ENCODE measurements at regions not wholly inside any gene's neighbourhood (a gene's known extent, or its start where the extent isn't known, plus 50 kb on each side); places are given as distances from the start of the nearest gene placed in this dataset.
A peak's percentile ranks its signal among the peaks of the same experiment; 100 is the strongest.

DNA sequence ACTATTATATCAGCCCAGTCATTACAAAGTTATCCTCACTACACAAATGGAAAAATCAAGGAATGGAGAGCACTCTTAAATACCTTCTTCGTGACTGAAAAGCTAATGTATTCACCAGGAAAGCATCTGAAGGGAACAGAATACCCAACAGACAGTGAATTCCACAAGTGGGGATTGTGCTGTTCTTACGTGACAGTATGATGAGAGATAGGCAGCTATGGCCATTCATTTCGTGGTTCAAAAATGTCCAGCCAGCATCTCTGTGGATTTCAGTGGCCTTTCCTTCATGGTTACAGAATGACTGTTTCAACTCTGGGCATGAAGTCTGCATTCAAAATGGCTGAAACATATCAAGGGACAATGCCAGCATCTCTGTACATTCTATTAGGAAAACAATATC, 323.8 kb downstream of the PRELID2 start:
- Mint-ChIP-seq H3K4me3 (no peak overlapping the region), H3K27ac (no peak overlapping the region), H3K4me1 (ENCODE audit: low read depth) (no peaks in the 10 kb centered on the region), H3K36me3 (ENCODE audit: low read depth) (no peaks in the 10 kb centered on the region), H3K9me3 (peaks cover 14% of the 10 kb centered on the region), H3K27me3 (ENCODE audit: low read depth) (no peaks in the 10 kb centered on the region)
- CTCF ChIA-PET: interaction anchor here (0.5 kb wide), 1 partner anchor 258 kb away, joined by 4 read pairs; no protein-coding TSS in a partner anchor
- intact Hi-C loops (cut with micrococcal nuclease): no loop called here
- DNase-seq: no peak

DNA sequence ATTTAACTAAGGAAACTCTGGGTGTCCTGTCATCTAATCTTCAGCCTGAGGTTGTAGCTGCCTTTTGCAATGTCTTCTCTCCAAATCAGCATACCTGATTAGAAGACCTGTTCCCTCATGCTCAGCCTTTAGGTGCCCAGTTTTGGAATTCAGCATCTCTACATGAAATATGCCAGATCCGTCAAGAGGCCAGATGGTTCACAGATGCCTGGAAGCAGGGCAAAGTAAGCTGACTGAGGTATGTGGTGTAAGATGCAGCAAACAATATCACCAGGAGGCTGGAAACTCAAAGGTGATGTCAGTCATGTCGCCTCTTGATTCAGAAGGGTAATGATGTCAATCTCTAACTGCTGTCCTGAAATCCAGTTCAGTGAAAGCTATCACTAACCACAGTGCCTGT, 324.4 kb downstream of the PRELID2 start:
- DNase-seq: no peak
- Mint-ChIP-seq H3K9me3 (peaks cover 9% of the 10 kb centered on the region), H3K4me3 (no peak overlapping the region), H3K4me1 (ENCODE audit: low read depth) (no peaks in the 10 kb centered on the region), H3K36me3 (ENCODE audit: low read depth) (no peaks in the 10 kb centered on the region), H3K27me3 (ENCODE audit: low read depth) (no peaks in the 10 kb centered on the region), H3K27ac (no peak overlapping the region)
- CTCF ChIA-PET: interaction anchor here (0.5 kb wide), 1 partner anchor 258 kb away, joined by 4 read pairs; no protein-coding TSS in a partner anchor
- intact Hi-C loops (cut with micrococcal nuclease): no loop called here

DNA sequence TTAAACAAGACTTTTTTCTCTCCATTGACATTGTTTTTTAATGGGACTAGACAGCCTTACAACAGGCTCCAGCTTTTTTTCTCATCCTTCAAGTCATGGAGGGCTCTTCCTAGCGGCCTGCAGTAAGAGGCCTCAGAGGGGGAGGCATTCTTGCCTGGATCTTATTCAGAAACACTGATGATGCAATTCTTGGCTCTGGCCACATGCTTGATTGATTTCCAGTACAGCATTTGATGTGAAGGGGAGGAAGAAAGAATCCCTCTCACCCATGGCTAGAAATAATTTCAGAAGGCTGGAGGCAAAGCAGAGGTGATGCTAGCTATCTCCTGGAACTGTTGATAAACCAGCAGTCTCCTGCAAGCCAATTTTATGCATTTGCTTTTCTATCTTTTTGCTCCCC, 324.8 kb downstream of the PRELID2 start:
- peaks cover 7% of the 10 kb centered on the region for H3K9me3 Mint-ChIP-seq
- intact Hi-C loops (cut with micrococcal nuclease): no loop called here
- CTCF ChIA-PET: interaction anchor here (0.6 kb wide), 1 partner anchor 1406 kb away, joined by 3 read pairs; no protein-coding TSS in a partner anchor
- H3K36me3 Mint-ChIP-seq (ENCODE audit: low read depth): no peaks in the 10 kb centered on the region
- H3K27me3 Mint-ChIP-seq (ENCODE audit: low read depth): no peaks in the 10 kb centered on the region
- no peaks in the 10 kb centered on the region for H3K4me1 Mint-ChIP-seq (ENCODE audit: low read depth)
- no peak overlapping the region for H3K4me3 Mint-ChIP-seq
- no peak overlapping the region for H3K27ac Mint-ChIP-seq
- DNase-seq: no peak

DNA sequence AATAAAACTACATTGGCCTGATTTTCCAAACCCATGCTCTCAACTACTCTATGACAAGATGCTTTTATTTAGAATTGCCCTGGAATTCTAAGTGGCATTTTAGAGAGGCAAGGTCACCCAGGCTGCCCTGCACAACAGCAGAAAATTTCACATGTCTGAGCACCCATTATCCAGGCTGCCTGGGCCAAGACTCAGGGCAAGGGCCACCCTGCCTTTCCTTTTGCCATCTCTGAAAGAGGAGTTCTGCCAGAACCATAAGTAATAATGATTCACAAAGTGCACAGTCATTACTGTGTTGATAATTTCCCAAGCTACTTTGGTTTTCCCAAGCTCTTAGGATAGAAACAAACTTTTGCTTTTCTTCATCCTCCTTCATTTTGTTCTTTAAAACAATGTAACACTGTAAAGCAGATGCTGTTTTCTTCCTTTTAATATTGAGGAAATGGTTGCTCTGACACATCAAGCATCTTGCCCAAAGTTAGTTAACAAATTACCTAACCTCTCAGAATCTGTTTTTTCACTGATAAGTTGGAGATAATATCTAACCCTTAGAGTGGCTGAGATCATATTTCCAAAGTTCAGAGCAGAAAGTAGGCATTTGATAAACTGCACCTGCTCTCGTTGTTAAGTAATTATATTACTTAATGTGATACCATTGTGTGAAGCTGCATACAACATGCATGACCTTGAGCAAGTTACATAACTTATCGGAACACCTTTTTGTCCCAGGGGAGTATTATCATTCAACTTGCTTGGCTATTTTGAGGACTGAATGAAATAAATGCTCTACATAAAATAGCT, 325.6 kb downstream of the PRELID2 start:
- intact Hi-C loops (cut with micrococcal nuclease): no loop called here
- Mint-ChIP-seq H3K9me3 (peaks cover 4% of the 10 kb centered on the region), H3K4me1 (ENCODE audit: low read depth) (no peaks in the 10 kb centered on the region), H3K4me3 (no peak overlapping the region), H3K27ac (no peak overlapping the region), H3K36me3 (ENCODE audit: low read depth) (no peaks in the 10 kb centered on the region), H3K27me3 (ENCODE audit: low read depth) (no peaks in the 10 kb centered on the region)
- CTCF ChIA-PET: interaction anchor here (0.6 kb wide), 2 partner anchors 147 to 1406 kb away, joined by 3 read pairs; no protein-coding TSS in a partner anchor
- no peak for DNase-seq

DNA sequence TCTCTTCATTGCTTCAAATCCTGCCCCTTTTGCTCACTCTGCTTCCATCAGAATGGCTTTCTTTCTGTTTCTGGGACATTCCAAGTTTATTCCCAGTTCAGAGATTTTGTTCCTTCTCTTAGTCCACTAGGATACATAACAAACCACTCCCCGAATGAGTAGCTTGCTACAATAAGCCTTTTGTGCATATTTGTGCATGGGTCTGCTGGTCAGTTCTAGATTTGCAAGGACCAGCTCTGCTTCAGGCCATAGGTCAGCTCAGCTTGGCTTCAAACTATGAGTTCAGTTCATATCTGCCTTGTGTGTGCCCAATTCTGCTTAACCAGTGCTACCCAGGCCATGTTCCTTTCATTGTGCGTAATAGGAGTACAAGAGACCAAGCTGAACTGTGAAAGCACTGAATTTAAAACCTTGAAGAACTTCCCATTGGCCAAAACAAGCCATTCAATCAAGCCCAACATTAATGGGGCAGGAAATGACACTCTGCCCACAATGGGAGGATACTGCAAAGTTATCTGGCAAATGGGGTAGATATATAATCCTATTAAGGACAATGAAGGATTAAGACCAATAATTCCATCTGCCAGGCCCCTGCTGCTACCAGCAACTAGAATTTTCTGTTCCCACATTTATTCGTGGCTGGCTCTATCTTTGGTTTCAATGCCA, 328.8 kb downstream of the PRELID2 start:
- Mint-ChIP-seq H3K27ac (no peak overlapping the region), H3K4me3 (no peak overlapping the region), H3K27me3 (ENCODE audit: low read depth) (no peaks in the 10 kb centered on the region), H3K9me3 (peaks cover 6% of the 10 kb centered on the region), H3K4me1 (ENCODE audit: low read depth) (no peaks in the 10 kb centered on the region), H3K36me3 (ENCODE audit: low read depth) (no peaks in the 10 kb centered on the region)
- CTCF ChIA-PET: no interaction called here
- intact Hi-C loops (cut with micrococcal nuclease): no loop called here
- no peak for DNase-seq

DNA sequence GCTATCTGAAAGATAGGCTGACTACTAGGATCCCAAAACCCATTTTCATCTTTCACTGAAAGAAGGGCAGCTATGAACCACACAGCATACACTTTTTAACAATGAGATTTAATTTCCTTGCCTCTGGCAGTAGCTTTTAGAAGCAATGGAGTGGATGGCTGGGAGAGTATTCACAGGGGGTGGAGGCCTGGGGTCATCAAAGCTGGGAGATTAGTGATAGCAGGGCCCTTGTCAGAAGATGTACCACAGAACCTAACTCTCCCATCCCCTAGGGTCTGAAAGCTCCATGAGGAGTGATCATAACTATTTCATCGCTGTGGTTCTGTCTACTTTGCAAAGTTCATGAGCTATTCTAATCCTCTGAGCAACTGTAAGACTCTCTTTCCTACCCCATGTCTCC, 332.2 kb downstream of the PRELID2 start:
- intact Hi-C loops (cut with micrococcal nuclease): no loop called here
- Mint-ChIP-seq H3K27ac (no peak overlapping the region), H3K4me3 (no peak overlapping the region), H3K9me3 (peaks cover 4% of the 10 kb centered on the region), H3K4me1 (ENCODE audit: low read depth) (no peaks in the 10 kb centered on the region), H3K36me3 (ENCODE audit: low read depth) (no peaks in the 10 kb centered on the region), H3K27me3 (ENCODE audit: low read depth) (no peaks in the 10 kb centered on the region)
- CTCF ChIA-PET: interaction anchor here (0.6 to 0.9 kb wide), 2 partner anchors 21 to 68 kb away, joined by 4 read pairs; no protein-coding TSS in a partner anchor
- DNase-seq: no peak

DNA sequence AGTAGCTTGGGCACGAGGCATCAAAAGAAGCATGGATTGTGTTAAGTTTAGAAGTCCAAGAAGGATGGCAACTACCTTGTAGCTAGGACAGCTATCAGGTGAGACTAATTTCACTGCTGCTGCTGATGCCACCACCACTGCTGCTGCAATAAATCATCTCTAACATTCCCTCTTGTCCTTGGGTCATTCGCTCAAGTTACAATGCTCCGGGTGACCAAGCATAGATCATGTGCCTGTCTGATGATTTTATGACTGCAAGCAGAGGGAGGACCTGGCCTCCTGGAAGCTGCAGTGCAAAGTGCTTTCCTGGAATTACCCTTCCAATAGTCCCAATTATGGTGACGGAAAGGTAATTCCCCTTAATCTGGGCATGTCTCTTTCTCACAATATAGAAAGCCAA, 334.4 kb downstream of the PRELID2 start:
- Mint-ChIP-seq H3K9me3 (peaks cover 4% of the 10 kb centered on the region), H3K27ac (no peak overlapping the region), H3K4me1 (ENCODE audit: low read depth) (no peaks in the 10 kb centered on the region), H3K27me3 (ENCODE audit: low read depth) (no peaks in the 10 kb centered on the region), H3K36me3 (ENCODE audit: low read depth) (no peaks in the 10 kb centered on the region), H3K4me3 (no peak overlapping the region)
- CTCF ChIA-PET: no interaction called here
- intact Hi-C loops (cut with micrococcal nuclease): no loop called here
- no peak for DNase-seq

DNA sequence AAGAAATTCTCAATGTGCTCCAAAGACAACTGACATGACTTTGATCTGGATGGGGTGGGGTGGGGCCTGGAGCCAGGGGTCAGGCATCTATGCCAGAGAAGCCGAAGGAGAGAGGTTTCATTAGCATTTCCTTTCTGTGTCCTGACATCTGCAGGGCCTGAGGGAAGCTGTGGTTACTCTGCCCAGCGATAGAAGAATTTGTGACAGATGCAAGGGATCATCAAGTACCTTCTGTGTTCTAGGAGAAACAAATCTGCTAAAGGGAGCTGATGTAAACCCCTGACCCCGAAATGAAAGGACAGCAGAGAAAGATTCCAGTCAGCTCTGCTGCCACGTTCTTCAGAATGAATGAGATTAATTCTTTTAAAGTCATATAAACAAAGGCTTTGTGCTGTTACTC, 335.7 kb downstream of the PRELID2 start:
- no peak overlapping the region for H3K4me3 Mint-ChIP-seq
- no peaks in the 10 kb centered on the region for H3K4me1 Mint-ChIP-seq (ENCODE audit: low read depth)
- H3K27ac Mint-ChIP-seq: no peak overlapping the region
- intact Hi-C loops (cut with micrococcal nuclease): no loop called here
- no peaks in the 10 kb centered on the region for H3K36me3 Mint-ChIP-seq (ENCODE audit: low read depth)
- peaks cover 4% of the 10 kb centered on the region for H3K9me3 Mint-ChIP-seq
- CTCF ChIA-PET: interaction anchor here (0.6 kb wide), 1 partner anchor 37 kb away, joined by 5 read pairs; no protein-coding TSS in a partner anchor
- H3K27me3 Mint-ChIP-seq (ENCODE audit: low read depth): no peaks in the 10 kb centered on the region
- DNase-seq: no peak

DNA sequence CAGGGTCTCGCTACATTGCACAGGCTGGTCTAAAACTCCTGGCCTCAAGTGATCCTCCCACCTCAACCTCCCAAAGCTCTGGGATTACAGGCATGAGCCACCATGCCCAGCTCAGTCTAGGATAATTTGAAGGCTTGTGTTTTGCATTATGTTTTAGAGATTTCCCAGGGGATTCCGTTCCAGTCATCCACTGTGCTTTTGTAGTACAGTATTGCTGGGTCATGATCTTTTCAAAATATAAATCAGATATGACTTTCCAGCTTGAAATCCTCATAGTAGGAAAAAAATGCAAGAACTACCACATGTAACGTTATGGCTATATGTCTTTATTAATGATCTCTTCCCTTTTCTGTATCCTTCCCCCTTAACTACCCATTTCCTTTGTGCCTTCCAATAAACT, 338.1 kb downstream of the PRELID2 start:
- no peaks in the 10 kb centered on the region for H3K27me3 Mint-ChIP-seq (ENCODE audit: low read depth)
- DNase-seq: no peak
- H3K4me1 Mint-ChIP-seq (ENCODE audit: low read depth): no peaks in the 10 kb centered on the region
- CTCF ChIA-PET: no interaction called here
- no peak overlapping the region for H3K4me3 Mint-ChIP-seq
- intact Hi-C loops (cut with micrococcal nuclease): no loop called here
- no peaks in the 10 kb centered on the region for H3K36me3 Mint-ChIP-seq (ENCODE audit: low read depth)
- H3K9me3 Mint-ChIP-seq: peaks cover 1% of the 10 kb centered on the region
- no peak overlapping the region for H3K27ac Mint-ChIP-seq

DNA sequence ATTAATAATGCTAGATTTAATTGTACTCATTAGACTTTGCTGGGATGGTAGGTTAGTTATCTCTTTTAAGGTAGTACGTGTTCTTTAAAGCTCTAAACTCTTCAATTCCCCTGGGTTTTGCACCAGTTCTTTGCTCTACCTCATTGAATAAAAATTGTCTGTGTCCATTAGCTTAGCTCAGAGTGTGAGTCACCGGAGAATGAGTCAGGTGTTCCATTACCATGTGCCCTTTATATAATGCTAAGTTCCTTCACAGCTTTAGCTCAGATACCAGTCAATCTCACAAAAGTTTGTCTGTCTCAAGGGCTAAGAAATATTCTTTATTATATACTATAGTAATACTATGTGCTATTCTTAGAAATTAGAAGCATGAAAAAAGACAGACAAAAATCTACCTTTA, 339.4 kb downstream of the PRELID2 start:
- CTCF ChIA-PET: no interaction called here
- no peak overlapping the region for H3K27ac Mint-ChIP-seq
- no peaks in the 10 kb centered on the region for H3K9me3 Mint-ChIP-seq
- H3K4me1 Mint-ChIP-seq (ENCODE audit: low read depth): no peaks in the 10 kb centered on the region
- peak; percentile 5 for DNase-seq
- intact Hi-C loops (cut with micrococcal nuclease): no loop called here
- H3K4me3 Mint-ChIP-seq: no peak overlapping the region
- H3K36me3 Mint-ChIP-seq (ENCODE audit: low read depth): no peaks in the 10 kb centered on the region
- no peaks in the 10 kb centered on the region for H3K27me3 Mint-ChIP-seq (ENCODE audit: low read depth)

DNA sequence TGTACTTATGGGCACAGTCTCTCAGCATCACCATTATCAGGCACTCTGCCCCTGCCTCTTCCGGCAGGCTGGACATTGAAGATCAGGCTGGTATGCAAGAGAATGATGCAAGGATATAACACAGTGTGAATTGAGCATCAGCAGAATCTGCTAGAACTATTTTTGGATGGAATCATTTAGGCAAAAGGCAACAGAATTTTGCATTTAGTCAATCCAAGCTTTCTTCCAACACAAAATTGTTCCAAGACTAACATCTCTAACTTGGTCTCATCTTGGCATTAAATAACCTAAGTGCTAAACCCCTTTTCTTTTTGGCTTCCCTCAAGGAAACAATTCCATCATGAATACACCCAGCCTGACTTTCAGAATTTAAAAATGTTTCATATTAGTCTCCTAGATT, 339.9 kb downstream of the PRELID2 start:
- CTCF ChIA-PET: no interaction called here

DNA sequence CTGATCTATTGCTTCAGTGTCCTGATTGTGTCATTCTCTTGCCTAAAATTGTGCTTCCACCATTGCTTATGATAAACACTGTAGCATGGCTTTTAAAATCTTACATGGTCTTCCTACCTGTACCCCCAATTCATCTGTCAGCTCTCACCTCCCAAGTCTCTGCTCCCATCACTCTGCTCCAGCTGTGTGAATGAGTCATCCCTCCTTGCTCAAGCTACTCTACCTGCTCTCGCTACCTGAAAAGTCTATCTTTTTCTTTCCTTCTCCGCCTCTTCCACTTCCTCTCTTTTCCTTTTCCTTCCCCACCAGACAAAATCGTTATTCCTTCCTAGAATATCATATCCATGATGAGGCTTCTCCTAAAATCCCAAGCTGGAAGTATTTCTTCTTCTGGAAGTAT, 341.7 kb downstream of the PRELID2 start:
- intact Hi-C loops (cut with micrococcal nuclease): no loop called here
- no peaks in the 10 kb centered on the region for H3K9me3 Mint-ChIP-seq
- no peak overlapping the region for H3K27ac Mint-ChIP-seq
- no peak overlapping the region for H3K4me3 Mint-ChIP-seq
- H3K36me3 Mint-ChIP-seq (ENCODE audit: low read depth): no peaks in the 10 kb centered on the region
- CTCF ChIA-PET: no interaction called here
- no peak for DNase-seq
- H3K27me3 Mint-ChIP-seq (ENCODE audit: low read depth): no peaks in the 10 kb centered on the region
- H3K4me1 Mint-ChIP-seq (ENCODE audit: low read depth): no peaks in the 10 kb centered on the region

More for the DNA sequence above, 339.9 kb downstream of the PRELID2 start:
- intact Hi-C loops (cut with micrococcal nuclease): no loop called here
- DNase-seq: no peak
- Mint-ChIP-seq H3K9me3 (no peaks in the 10 kb centered on the region), H3K27ac (no peak overlapping the region), H3K4me3 (no peak overlapping the region), H3K27me3 (ENCODE audit: low read depth) (no peaks in the 10 kb centered on the region), H3K36me3 (ENCODE audit: low read depth) (no peaks in the 10 kb centered on the region), H3K4me1 (ENCODE audit: low read depth) (no peaks in the 10 kb centered on the region)

DNA sequence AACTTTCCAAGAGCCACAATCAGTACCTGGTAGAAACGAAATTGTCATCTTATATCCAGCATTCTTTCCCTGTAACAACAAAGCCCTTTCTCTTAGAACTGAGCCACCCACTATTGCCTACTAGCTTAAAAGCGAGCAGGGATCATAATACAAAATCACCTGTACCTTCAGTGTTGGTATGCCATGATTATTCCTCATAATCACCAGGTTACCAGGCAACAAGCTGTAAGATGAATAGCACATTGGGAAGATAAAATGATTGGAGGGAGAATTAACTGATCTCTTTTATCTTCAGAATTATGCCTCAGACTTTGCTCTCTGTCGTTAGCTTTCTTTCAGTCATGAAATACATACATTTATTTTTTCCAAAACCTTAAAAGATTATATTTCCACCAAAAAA, 345.6 kb downstream of the PRELID2 start:
- Mint-ChIP-seq H3K36me3 (ENCODE audit: low read depth) (no peaks in the 10 kb centered on the region), H3K4me3 (no peak overlapping the region)

More for the DNA sequence above, 345.6 kb downstream of the PRELID2 start:
- CTCF ChIA-PET: no interaction called here
- H3K4me1 Mint-ChIP-seq (ENCODE audit: low read depth): no peaks in the 10 kb centered on the region
- intact Hi-C loops (cut with micrococcal nuclease): no loop called here
- no peak for DNase-seq
- no peak overlapping the region for H3K27ac Mint-ChIP-seq
- H3K27me3 Mint-ChIP-seq (ENCODE audit: low read depth): no peaks in the 10 kb centered on the region
- H3K9me3 Mint-ChIP-seq: peaks cover 3% of the 10 kb centered on the region
